GM20000 (cell line): ENCODE measurements at regions not wholly inside any gene's neighbourhood (a gene's known extent, or its start where the extent isn't known, plus 50 kb on each side); places are given as distances from the start of the nearest gene placed in this dataset.

Experiments
- DNase-seq: peaks from one replicate; pipeline ENCODE4 v3.0.0; 2012; ENCODE audit warnings: low spot score
- TF ChIP-seq, protein P1 (sequence below): IDR thresholded peaks from 2 replicates; pipeline ENCODE4 v1.5.1; 2012; ENCODE audit warnings: mild to moderate bottlenecking, control low read depth; ENCODE audit errors: extremely low read depth, missing control alignments

DNA sequence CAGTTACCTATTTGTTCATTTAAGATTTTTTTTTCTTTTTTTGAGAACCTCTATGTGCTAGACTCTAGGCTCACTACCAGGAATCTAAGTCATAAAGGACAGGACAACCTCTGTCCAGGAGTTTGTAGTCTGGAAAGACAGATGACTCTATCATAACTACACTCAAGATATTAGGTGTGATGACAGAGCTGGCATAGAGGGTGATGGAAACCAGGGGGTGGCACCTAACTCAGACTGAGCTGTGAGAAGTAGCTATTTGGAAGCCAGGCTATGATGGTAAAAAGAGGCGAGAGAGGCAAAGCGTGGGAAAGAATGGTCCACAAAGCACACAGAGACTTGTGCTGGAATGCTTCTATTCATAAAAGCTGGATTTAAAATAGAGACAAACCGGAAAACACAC, 372.3 kb downstream of the SEC14L1 start:
- TF ChIP-seq, protein P1, sequence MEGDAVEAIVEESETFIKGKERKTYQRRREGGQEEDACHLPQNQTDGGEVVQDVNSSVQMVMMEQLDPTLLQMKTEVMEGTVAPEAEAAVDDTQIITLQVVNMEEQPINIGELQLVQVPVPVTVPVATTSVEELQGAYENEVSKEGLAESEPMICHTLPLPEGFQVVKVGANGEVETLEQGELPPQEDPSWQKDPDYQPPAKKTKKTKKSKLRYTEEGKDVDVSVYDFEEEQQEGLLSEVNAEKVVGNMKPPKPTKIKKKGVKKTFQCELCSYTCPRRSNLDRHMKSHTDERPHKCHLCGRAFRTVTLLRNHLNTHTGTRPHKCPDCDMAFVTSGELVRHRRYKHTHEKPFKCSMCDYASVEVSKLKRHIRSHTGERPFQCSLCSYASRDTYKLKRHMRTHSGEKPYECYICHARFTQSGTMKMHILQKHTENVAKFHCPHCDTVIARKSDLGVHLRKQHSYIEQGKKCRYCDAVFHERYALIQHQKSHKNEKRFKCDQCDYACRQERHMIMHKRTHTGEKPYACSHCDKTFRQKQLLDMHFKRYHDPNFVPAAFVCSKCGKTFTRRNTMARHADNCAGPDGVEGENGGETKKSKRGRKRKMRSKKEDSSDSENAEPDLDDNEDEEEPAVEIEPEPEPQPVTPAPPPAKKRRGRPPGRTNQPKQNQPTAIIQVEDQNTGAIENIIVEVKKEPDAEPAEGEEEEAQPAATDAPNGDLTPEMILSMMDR, result no peak
- DNase-seq, result no peak

DNA sequence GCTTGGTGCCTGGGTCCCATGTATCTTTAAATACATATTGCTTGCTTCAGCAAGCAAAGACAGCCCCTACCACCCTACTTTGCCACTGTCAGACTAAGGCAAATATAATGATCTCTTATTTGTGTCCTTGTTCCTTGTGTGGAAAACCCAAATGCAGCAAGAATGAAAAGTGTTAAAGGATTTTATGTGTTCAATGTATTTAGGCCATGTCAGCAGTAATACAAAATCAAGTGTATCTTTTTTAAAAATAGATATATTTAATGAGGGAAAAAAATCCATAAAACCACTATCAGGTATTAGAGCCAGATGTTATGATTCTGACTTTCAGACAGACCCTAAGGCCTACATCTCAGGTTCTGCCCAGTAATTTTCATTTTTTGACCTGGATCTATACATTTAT, 374.5 kb downstream of the SEC14L1 start:
- TF ChIP-seq, protein P1, result no peak
- DNase-seq, result no peak

DNA sequence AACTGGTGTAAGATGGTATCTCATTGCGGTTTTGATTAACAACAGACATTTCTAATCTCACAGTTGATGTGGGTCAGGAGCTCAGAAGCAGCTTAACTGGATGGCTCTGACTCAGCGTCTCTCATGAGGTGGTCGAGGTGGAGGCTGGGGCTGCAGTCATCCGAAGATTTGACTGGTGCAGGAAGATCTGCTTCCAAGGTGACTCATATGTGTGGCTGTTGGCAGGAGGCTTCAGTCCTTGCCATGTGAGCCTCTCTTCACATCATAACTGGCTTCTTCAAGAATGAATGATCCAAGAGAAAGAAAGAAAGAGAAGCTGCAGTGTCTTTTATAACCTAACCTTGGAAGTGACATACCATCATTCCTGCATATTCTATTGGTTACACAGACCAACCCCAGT, 376.1 kb downstream of the SEC14L1 start:
- no peak for DNase-seq
- TF ChIP-seq, protein P1, result no peak

DNA sequence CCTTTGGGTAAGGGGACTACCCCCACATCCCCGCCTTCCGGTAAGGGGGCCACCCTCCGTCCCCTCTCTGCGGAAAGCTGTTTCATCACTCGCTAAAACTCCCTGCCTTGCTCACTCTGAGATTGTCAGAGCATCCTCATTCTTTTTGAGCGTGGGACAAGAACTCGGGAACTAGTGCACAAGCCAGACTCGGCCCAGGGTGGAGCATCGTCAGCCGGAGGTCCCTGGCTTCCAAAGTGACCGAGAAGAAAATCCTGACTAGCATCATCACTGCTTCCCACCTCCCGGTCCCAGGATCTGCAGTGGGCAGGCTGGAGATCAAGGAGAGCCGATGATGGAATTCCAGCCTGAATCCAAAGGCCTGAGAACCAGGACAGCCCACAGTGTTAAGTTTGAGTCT, 380.3 kb downstream of the SEC14L1 start:
- TF ChIP-seq, protein P1, result no peak
- DNase-seq, result no peak

DNA sequence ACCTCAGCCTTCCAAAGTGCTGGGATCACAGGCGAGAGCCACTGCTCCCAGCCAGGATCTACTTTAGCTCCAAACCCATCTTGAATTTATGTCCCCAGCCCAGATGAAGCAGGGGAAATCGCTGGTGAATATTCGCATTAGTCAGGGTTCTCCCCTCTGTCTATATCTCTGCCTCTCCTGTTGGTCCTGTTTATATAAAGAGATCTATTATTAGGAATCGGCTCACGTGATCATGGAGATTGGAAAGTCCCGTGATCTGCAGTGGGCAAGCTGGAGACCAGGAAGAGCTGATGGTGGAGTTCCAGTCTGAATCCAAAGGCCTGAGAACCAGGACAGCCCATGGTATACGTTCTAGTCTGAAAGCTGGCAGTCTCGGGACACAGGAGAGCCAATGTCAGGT, 382.8 kb downstream of the SEC14L1 start:
- TF ChIP-seq, protein P1, result no peak
- DNase-seq, result no peak

GRCh38 chr17:77526259-77526711, 385.5 kb downstream of the SEC14L1 start:
- DNase-seq, result no peak
- TF ChIP-seq, protein P1, result no peak

DNA sequence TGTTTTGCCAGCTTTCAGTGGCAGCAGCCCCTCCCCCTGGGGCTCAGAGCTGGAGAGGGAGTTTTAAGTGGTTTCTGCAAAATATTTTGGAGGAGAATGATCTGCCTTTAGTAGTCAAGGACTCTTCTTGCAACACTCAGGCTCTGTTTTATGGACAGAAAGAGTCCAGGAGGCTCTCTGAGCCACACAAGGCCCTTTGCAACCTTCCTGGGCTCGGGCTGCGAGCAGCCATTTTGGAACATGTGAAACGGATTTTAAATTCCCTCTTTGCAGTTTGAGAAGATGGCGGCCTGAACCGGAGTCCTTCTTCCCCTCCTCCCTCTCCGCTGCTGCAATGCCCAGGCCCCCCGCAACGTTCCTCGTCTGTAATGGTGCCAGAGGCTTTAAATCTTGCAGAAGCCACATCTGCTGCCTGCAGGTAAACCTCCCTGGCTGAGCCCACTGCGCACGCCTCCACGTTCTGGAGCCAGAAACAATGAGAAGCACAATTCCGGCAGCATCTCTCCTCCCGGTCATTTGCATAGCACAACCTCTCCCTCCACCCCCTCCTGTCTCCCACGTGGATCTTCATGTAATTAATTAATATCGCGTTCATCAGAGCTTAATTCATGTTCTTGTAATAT, 386.1 kb downstream of the SEC14L1 start:
- TF ChIP-seq, protein P1, result no peak
- no peak for DNase-seq
